ENCODE measurements at regions not wholly inside any gene's neighbourhood (a gene's known extent, or its start where the extent isn't known, plus 50 kb on each side); places are given as distances from the start of the nearest gene placed in this dataset.

GRCh38 chr7:108810756-108811385 lies 241.2 kb downstream of the DNAJB9 start:
- intact Hi-C loops (cut with micrococcal nuclease) = no loop called here

GRCh38 chr7:108813251-108814014 lies 243.8 kb downstream of the DNAJB9 start:
- Mint-ChIP-seq H3K27me3 (no peaks in the 10 kb centered on the region), H3K4me3 (no peak overlapping the region), H3K27ac (no peak overlapping the region), H3K36me3 (ENCODE audit: low read depth) (no peaks in the 10 kb centered on the region), H3K9me3 (no peaks in the 10 kb centered on the region), H3K4me1 (no peaks in the 10 kb centered on the region)
- intact Hi-C loops (cut with micrococcal nuclease) = no loop called here
- no peak for DNase-seq

More at GRCh38 chr7:108810756-108811385, 241.2 kb downstream of the DNAJB9 start:
- DNase-seq = no peak
- no peaks in the 10 kb centered on the region for H3K9me3 Mint-ChIP-seq
- H3K4me1 Mint-ChIP-seq = no peaks in the 10 kb centered on the region
- no peak overlapping the region for H3K4me3 Mint-ChIP-seq
- no peaks in the 10 kb centered on the region for H3K36me3 Mint-ChIP-seq (ENCODE audit: low read depth)
- no peak overlapping the region for H3K27ac Mint-ChIP-seq
- no peaks in the 10 kb centered on the region for H3K27me3 Mint-ChIP-seq

DNA sequence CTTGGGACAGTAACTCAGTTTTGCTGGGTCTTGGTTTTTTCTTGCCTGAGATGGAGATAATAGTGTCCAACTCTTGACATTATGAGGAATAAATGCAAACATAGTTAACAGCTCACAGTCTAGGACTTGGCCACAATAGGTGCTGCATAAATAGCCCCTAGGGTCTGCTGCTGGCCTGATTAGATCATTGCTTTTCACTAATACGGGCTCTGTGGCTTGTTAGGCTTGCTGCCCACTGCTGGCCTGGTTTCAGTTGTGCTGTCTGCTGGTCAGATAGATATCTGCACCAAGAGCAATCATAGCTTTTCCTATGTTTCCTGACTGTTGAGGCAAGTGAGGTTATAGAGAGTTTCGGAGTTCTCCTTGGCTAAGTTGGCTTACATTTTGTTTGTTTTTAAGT lies 246.1 kb downstream of the DNAJB9 start:
- intact Hi-C loops (cut with micrococcal nuclease) = no loop called here
- Mint-ChIP-seq H3K9me3 (no peaks in the 10 kb centered on the region), H3K4me1 (no peaks in the 10 kb centered on the region), H3K36me3 (ENCODE audit: low read depth) (no peaks in the 10 kb centered on the region), H3K27me3 (no peaks in the 10 kb centered on the region), H3K27ac (no peak overlapping the region), H3K4me3 (no peak overlapping the region)
- DNase-seq = no peak

- intact Hi-C loops (cut with micrococcal nuclease) = no loop called here
- no peak overlapping the region for H3K4me3 Mint-ChIP-seq
- no peaks in the 10 kb centered on the region for H3K4me1 Mint-ChIP-seq
- H3K9me3 Mint-ChIP-seq = no peaks in the 10 kb centered on the region
- no peak overlapping the region for H3K27ac Mint-ChIP-seq
- no peaks in the 10 kb centered on the region for H3K36me3 Mint-ChIP-seq (ENCODE audit: low read depth)
- no peaks in the 10 kb centered on the region for H3K27me3 Mint-ChIP-seq
- DNase-seq = no peak
These were observed 249.1 kb downstream of the DNAJB9 start for GRCh38 chr7:108818742-108819141.

- Mint-ChIP-seq H3K36me3 (ENCODE audit: low read depth) (no peaks in the 10 kb centered on the region), H3K9me3 (no peaks in the 10 kb centered on the region), H3K27me3 (no peaks in the 10 kb centered on the region)
These were observed 255.3 kb downstream of the DNAJB9 start for GRCh38 chr7:108824840-108825580.

DNA sequence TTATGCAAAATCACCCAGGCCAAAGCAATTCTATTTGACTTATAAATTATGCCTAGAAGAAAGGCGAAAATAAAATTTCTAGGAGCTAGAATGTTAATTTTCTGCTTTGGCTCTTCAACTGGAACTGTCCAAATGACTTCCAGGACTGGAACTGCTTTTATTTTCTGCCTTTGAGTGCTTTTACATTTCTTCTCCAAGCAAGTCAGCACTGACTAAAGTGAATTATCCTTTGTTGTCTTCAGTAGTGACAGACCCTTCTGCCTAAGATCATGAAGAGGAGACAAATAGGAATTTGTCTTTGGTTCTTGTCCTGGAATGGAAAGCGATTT lies 255.9 kb downstream of the DNAJB9 start:
- H3K4me1 Mint-ChIP-seq = no peaks in the 10 kb centered on the region
- H3K27me3 Mint-ChIP-seq = no peaks in the 10 kb centered on the region
- H3K27ac Mint-ChIP-seq = no peak overlapping the region
- H3K9me3 Mint-ChIP-seq = no peaks in the 10 kb centered on the region
- intact Hi-C loops (cut with micrococcal nuclease) = no loop called here
- no peak for DNase-seq
- no peak overlapping the region for H3K4me3 Mint-ChIP-seq
- H3K36me3 Mint-ChIP-seq (ENCODE audit: low read depth) = no peaks in the 10 kb centered on the region

More at GRCh38 chr7:108824840-108825580, 255.3 kb downstream of the DNAJB9 start:
- Mint-ChIP-seq H3K4me1 (no peaks in the 10 kb centered on the region), H3K4me3 (no peak overlapping the region), H3K27ac (no peak overlapping the region)
- intact Hi-C loops (cut with micrococcal nuclease) = no loop called here
- no peak for DNase-seq

GRCh38 chr7:108836256-108836655 lies 266.6 kb downstream of the DNAJB9 start:
- H3K9me3 Mint-ChIP-seq = no peaks in the 10 kb centered on the region
- no peak overlapping the region for H3K27ac Mint-ChIP-seq
- H3K4me1 Mint-ChIP-seq = no peaks in the 10 kb centered on the region
- no peak overlapping the region for H3K4me3 Mint-ChIP-seq
- no peaks in the 10 kb centered on the region for H3K27me3 Mint-ChIP-seq
- intact Hi-C loops (cut with micrococcal nuclease) = no loop called here
- H3K36me3 Mint-ChIP-seq (ENCODE audit: low read depth) = no peaks in the 10 kb centered on the region
- DNase-seq = no peak

GRCh38 chr7:108838198-108838597 lies 268.5 kb downstream of the DNAJB9 start:
- Mint-ChIP-seq H3K4me1 (no peaks in the 10 kb centered on the region), H3K9me3 (no peaks in the 10 kb centered on the region), H3K36me3 (ENCODE audit: low read depth) (no peaks in the 10 kb centered on the region), H3K27me3 (no peaks in the 10 kb centered on the region), H3K4me3 (no peak overlapping the region), H3K27ac (no peak overlapping the region)
- no peak for DNase-seq
- intact Hi-C loops (cut with micrococcal nuclease) = no loop called here

- H3K36me3 Mint-ChIP-seq (ENCODE audit: low read depth) = no peaks in the 10 kb centered on the region
- H3K27ac Mint-ChIP-seq = no peak overlapping the region
- no peaks in the 10 kb centered on the region for H3K4me1 Mint-ChIP-seq
- no peaks in the 10 kb centered on the region for H3K27me3 Mint-ChIP-seq
- H3K4me3 Mint-ChIP-seq = no peak overlapping the region
- DNase-seq = no peak
- H3K9me3 Mint-ChIP-seq = no peaks in the 10 kb centered on the region
- intact Hi-C loops (cut with micrococcal nuclease) = no loop called here
These were observed 269.4 kb downstream of the DNAJB9 start for GRCh38 chr7:108839076-108839475.

DNA sequence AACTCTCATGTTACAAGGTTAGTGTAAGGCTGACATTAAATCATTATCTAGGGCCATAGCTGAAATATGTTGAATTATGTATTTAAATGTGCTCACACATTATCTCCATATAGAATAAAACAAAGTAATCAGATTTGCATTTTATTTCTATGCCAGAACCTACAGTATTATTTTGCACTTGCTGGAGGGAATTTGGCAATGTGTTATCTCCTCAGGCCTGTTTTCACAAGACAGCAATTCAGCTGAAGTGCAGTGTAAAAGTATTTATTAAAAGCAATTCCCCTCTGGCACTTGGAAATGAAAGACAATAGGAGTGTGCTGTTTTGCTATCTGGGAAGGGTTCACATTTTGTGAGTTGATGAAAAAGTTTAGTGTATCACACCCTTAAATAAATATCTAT lies 276.3 kb downstream of the DNAJB9 start:
- H3K9me3 Mint-ChIP-seq = no peaks in the 10 kb centered on the region
- intact Hi-C loops (cut with micrococcal nuclease) = no loop called here
- no peaks in the 10 kb centered on the region for H3K4me1 Mint-ChIP-seq
- no peaks in the 10 kb centered on the region for H3K36me3 Mint-ChIP-seq (ENCODE audit: low read depth)
- no peak overlapping the region for H3K4me3 Mint-ChIP-seq
- H3K27ac Mint-ChIP-seq = no peak overlapping the region
- no peak for DNase-seq
- no peaks in the 10 kb centered on the region for H3K27me3 Mint-ChIP-seq

- no peak for DNase-seq
- H3K27ac Mint-ChIP-seq = no peak overlapping the region
- H3K9me3 Mint-ChIP-seq = no peaks in the 10 kb centered on the region
- H3K36me3 Mint-ChIP-seq (ENCODE audit: low read depth) = no peaks in the 10 kb centered on the region
- H3K27me3 Mint-ChIP-seq = no peaks in the 10 kb centered on the region
- intact Hi-C loops (cut with micrococcal nuclease) = no loop called here
- H3K4me3 Mint-ChIP-seq = no peak overlapping the region
- no peaks in the 10 kb centered on the region for H3K4me1 Mint-ChIP-seq
These were observed 276.8 kb downstream of the DNAJB9 start for GRCh38 chr7:108846471-108846870.

GRCh38 chr7:108848486-108848885 lies 278.8 kb downstream of the DNAJB9 start:
- Mint-ChIP-seq H3K36me3 (ENCODE audit: low read depth) (no peaks in the 10 kb centered on the region), H3K4me1 (no peaks in the 10 kb centered on the region), H3K27me3 (no peaks in the 10 kb centered on the region), H3K9me3 (no peaks in the 10 kb centered on the region), H3K4me3 (no peak overlapping the region), H3K27ac (no peak overlapping the region)
- intact Hi-C loops (cut with micrococcal nuclease) = no loop called here
- DNase-seq = no peak

- H3K9me3 Mint-ChIP-seq = no peaks in the 10 kb centered on the region
- no peak overlapping the region for H3K27ac Mint-ChIP-seq
- no peaks in the 10 kb centered on the region for H3K4me1 Mint-ChIP-seq
- H3K36me3 Mint-ChIP-seq (ENCODE audit: low read depth) = no peaks in the 10 kb centered on the region
- DNase-seq = no peak
- H3K27me3 Mint-ChIP-seq = no peaks in the 10 kb centered on the region
- H3K4me3 Mint-ChIP-seq = no peak overlapping the region
- intact Hi-C loops (cut with micrococcal nuclease) = no loop called here
These were observed 290.9 kb downstream of the DNAJB9 start for GRCh38 chr7:108860615-108861014.

- Mint-ChIP-seq H3K36me3 (ENCODE audit: low read depth) (no peaks in the 10 kb centered on the region), H3K9me3 (no peaks in the 10 kb centered on the region), H3K4me1 (no peaks in the 10 kb centered on the region), H3K4me3 (no peak overlapping the region), H3K27me3 (no peaks in the 10 kb centered on the region), H3K27ac (no peak overlapping the region)
- DNase-seq = no peak
- intact Hi-C loops (cut with micrococcal nuclease) = no loop called here
These were observed 291.4 kb downstream of the DNAJB9 start for GRCh38 chr7:108861071-108861470.

Measured in activated CD4-positive, alpha-beta T cell treated with anti-CD3 and anti-CD28 coated beads, Interleukin-2, amount 10 ng/mL, durations not matched to agents 24 days and 14 days (primary cell).